SK-N-DZ (cell line): ENCODE measurements at regions not wholly inside any gene's neighbourhood (a gene's known extent, or its start where the extent isn't known, plus 50 kb on each side); places are given as distances from the start of the nearest gene placed in this dataset.
A peak's percentile ranks its signal among the peaks of the same experiment; 100 is the strongest.

Source experiments
- DNase-seq: peaks from one replicate; pipeline ENCODE4 v3.0.0-alpha.2; 2015; ENCODE audit warnings: low spot score

DNA sequence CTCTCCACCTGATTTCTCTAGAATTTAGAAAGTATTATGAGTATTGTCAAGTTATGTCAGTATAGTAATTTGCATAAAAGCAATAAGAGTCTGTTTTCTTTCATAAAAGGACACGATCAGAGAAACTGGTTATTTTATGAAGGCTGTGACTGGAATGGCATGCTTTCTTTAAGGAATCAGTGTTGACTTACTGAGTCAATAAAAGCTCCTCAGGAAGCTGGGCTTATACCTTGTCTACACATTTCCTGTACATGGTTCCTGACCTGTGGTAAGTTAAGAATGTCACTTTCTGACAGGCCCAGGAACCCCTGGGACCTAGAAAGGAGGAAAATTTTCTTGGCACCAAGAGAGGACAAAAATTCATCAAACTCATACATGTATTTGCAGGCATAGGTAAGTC, 1224.0 kb upstream of the ADGRB3 start:
- DNase-seq, result no peak

GRCh38 chr6:67394254-67394653, 1240.8 kb upstream of the ADGRB3 start:
- no peak for DNase-seq

GRCh38 chr6:67393356-67393755, 1241.7 kb upstream of the ADGRB3 start:
- peak; percentile 90 for DNase-seq

- no peak for DNase-seq
Measured at GRCh38 chr6:67391955-67392354, 1243.1 kb upstream of the ADGRB3 start.

DNA sequence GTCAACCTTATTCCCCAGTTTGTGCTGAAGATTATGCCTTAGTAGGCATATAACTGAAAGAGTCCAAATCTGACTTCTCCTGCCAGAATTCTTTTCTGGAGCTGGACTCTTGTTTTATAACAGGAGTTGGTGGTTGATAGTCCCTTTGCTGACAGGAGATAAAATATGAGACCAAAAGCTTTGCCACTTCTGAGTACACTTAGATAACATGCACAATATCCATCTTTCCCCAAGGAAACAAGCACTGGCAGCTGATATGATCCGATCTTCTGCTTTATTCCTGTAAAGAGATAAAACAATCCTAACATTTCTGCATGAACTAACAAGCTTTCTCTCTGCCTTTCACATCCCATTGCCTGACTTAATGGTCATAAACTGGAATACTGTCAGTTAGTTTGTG, 1265.4 kb upstream of the ADGRB3 start:
- DNase-seq, result no peak

- DNase-seq, result no peak
Measured at GRCh38 chr6:67362976-67363375, 1272.1 kb upstream of the ADGRB3 start.

GRCh38 chr6:67361264-67361663, 1273.8 kb upstream of the ADGRB3 start:
- DNase-seq, result no peak

- no peak for DNase-seq
Measured at GRCh38 chr6:67358241-67358640, 1276.8 kb upstream of the ADGRB3 start.

- no peak for DNase-seq
Measured at GRCh38 chr6:67353861-67354260, 1281.2 kb upstream of the ADGRB3 start.

DNA sequence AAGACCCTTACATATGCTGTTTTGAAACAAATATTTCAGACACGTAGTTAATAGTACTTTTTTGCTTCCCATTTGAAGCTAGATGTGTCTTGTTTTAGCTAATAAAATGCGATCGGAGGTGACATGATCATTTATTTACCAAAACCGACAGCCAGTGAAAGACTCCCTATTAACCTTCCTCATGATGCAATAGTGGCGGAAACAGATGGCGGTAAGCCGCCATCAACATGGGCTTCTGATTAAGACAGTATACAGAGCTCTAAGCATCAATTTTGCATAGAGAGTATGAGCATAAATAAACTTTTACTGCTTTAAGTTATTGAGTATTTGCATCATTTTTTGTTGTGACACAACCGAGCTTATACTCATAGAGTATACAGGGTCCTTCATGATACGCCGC, 1282.4 kb upstream of the ADGRB3 start:
- DNase-seq, result no peak

GRCh38 chr6:67350729-67351128, 1284.4 kb upstream of the ADGRB3 start:
- no peak for DNase-seq

- DNase-seq, result no peak
Measured at GRCh38 chr6:67345946-67346345, 1289.1 kb upstream of the ADGRB3 start.

- no peak for DNase-seq
Measured at GRCh38 chr6:67336014-67336413, 1299.1 kb upstream of the ADGRB3 start.

DNA sequence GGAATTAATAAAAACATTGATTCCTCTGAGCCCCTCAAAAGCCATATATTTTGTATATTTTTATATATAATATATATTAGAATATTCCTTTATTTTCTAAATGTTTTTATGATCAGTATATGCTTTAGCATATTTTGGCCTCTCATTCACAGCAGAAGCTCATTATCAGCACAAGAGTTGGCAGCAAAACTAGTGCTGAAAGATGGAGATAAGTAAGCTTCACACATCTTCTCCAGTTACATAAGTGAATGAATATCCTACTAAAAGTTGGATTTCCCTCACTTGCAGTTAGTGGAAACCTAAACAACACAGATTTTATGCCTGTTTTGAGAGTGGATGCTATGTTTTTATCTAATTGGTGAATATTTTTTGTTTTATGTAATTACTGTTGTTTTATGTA, 1303.8 kb upstream of the ADGRB3 start:
- no peak for DNase-seq

- DNase-seq, result no peak
Measured at GRCh38 chr6:67328269-67328668, 1306.8 kb upstream of the ADGRB3 start.

DNA sequence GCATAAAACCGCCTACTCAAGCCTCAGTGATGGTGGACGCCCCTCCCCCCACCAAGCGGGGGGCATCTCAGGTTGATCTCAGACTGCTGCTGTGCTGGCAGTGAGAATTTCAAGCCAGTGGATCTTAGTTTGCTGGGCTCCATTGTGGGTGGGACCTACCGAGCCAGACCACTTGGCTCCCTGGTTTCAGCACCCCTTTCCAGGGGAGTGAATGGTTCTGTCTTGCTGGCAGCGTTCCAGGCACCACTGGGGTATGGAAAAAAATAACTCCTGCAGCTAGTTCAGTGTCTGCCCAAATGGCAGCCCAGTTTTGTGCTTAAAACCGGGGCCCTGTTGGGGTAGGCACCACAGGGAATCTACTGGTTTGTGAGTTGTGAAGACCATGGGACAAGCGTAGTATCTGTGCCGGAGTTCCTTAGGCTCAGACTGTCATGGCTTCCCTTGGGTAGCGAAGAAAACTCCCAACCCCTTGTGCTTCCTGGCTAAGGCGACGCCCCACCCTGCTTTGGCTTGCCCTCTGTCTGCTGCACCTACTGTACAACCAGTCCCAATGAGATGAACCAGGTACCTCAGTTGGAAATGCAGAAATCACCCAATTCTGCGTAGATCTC, 1334.5 kb upstream of the ADGRB3 start:
- no peak for DNase-seq

GRCh38 chr6:67292169-67292568, 1342.9 kb upstream of the ADGRB3 start:
- DNase-seq, result no peak

- DNase-seq, result no peak
Measured at GRCh38 chr6:67287566-67287965, 1347.5 kb upstream of the ADGRB3 start.

DNA sequence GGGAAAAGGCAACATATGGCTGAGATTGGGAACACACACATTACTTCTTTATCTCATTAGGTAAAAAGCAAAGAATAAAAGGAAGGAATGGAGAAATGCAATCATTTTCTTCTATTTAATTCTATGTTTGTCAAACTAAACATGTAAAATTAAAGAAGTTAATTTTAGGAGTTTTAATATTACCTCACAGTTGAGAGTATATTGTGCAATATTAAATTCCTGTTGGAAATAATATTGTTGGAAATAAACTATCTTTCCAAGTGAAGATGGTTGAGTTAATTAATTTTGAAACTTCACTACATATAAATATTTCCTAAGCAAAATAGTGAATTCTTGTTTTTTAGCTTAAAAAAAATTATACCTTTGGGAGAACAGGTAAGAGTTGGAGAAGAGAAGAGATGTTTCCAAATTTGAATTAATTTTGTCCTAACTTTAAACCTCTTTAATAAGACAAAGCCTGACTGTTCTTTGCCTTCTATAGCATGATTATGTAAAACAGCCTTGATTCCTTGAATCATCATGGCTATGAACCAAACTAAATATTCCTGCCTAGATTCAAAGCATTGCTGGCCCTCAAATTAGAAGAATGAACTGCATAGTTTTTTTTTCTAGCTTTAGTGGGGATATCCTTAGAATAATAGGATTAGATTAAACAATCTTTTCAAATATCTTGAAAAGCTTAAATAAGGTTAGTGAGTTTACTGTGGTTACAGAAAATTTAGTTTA, 1349.1 kb upstream of the ADGRB3 start:
- no peak for DNase-seq

DNA sequence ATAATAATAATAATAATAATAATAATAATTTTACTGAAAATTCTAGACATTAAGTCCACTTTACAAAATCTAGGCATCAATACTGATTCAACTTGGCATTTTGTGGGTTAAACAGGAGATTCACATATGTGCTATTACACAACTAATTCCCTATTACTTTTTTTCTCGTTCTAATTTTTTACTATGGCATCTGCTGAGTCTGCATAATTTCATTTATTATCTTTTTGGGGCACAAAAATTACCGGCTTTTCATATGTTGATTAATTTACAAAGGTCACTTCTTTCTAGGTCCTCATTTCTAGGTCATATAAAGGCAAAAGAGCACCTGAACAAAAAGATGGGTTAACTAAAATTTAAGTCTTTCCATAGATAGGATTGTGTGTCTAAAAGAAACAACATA, 1357.8 kb upstream of the ADGRB3 start:
- no peak for DNase-seq

DNA sequence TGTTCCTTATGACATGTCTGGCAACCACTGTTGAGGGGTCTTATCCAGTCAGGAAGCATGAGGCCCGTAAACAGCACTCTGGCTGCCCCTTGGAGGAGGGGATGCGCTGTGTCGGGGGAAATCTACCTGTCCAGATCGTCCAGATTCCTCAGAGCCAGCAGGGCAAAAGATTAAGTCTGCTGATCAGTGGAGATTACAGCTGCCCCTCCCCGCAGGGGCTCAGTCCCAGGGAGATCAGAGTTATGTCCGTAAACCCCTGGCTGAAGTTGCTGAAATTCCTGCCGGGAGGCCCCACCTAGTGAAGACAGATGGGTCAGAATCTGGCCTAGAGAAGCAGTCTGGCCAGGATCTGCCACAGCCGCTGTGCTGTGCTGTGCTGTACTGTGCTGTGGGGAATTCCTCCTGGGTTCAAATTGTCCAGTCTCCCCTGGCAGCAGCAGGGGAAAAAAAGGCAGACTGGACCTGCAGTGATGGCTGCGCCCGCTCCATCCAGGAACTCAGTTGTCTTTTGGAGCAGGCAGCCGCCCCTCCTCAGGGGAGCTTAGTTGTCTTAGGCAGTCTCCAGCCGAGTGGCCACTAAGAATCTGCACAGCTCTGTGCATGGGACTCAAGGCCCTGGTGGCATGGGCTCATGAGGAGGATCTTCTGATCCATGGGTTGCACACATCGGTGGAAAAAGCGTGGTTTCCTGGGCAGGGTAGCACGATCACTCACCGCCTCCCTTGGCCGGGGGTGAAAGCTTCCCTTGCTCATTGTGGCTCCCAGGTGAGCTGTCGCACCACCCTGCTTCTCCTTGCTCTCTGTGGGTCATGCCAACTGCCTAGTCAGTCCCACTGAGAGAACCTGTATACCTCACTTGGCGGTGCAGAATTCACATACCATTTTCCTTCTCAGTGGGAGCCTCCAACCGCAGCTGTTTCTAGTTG, 1368.8 kb upstream of the ADGRB3 start:
- no peak for DNase-seq

DNA sequence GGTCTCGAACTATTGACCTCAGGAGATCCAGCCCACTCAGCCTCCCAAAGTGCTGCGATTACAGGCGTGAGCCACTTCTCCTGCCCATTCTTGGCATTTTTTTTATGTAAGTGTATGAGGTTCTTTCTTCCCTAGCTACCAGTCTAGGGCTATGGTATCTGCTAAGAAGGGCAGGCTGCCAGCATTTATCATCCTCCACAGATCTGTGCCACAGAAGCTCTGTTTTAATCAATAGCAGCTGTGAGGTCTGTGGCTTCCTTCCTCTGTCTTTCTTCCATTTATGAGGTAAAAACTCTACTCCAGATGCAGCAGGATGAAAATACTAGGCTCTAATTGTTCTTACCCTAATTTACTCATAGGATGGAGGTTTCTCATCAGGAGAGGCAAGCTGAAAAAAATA, 1382.4 kb upstream of the ADGRB3 start:
- DNase-seq, result peak; percentile 52

DNA sequence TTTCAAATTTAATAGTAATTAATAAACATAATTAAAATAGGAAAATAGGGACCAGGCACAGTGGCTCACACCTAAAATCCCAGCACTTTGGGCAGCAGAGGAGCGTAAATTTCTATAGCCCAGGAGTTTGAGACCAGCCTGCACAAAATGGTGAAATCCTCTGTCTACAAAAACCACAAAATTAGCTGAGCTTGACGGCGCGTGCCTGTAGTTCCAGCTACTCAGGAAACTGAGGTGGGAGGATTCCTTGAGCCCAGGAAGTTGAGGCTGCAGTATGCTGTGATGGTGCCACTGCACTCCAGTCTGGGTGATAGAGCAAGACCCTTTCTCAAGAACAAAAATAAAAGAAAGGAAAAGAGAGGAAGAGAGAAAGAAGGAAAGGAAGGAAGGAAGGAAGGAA, 1387.0 kb upstream of the ADGRB3 start:
- DNase-seq, result no peak
